ENCODE measurements at regions not wholly inside any gene's neighbourhood (a gene's known extent, or its start where the extent isn't known, plus 50 kb on each side); places are given as distances from the start of the nearest gene placed in this dataset.

- no peak for DNase-seq (ENCODE audit: low read depth)
- TF ChIP-seq, protein P1, sequence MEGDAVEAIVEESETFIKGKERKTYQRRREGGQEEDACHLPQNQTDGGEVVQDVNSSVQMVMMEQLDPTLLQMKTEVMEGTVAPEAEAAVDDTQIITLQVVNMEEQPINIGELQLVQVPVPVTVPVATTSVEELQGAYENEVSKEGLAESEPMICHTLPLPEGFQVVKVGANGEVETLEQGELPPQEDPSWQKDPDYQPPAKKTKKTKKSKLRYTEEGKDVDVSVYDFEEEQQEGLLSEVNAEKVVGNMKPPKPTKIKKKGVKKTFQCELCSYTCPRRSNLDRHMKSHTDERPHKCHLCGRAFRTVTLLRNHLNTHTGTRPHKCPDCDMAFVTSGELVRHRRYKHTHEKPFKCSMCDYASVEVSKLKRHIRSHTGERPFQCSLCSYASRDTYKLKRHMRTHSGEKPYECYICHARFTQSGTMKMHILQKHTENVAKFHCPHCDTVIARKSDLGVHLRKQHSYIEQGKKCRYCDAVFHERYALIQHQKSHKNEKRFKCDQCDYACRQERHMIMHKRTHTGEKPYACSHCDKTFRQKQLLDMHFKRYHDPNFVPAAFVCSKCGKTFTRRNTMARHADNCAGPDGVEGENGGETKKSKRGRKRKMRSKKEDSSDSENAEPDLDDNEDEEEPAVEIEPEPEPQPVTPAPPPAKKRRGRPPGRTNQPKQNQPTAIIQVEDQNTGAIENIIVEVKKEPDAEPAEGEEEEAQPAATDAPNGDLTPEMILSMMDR (IDR thresholded peaks at IDR 0.05; ENCODE audit: low read length, missing control alignments), result no peak
- no peak overlapping the region for H3K4me3 ChIP-seq (replicated peaks; ENCODE audit: low read depth, low read length)
These were observed 460.8 kb upstream of the HS6ST1 start for GRCh38 chr2:128779301-128780095.

DNA sequence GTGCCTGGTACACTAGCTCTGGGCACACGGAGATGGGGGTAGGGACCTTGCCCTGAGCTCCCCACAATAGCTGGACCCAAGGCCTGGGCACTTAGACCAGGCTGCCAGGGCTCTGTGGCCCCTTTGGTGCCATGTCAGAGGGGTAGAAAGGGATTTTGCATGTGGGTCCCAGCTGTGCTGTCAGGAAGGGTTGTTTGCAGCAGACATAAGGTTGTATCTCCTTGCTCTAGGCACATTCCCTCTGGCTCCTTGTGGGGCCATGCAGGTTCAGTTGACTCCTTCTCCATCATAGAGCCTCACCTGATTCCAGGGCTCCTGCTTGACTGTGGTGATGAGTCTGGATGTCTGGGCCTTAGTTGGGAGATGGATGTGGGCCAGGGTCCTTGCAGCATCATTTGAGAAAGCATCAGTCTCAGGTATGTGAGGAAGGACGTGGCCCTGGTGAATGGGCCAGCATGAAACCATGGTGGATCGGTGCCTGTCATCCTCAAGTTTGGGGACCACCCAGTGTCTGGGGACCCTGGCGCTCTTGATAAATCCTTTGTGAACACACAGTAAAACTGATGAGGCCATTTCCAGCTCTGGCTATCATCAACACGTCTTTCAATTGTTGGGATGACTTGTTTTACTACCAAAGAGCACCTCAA, 461.9 kb upstream of the HS6ST1 start:
- no peak for DNase-seq (ENCODE audit: low read depth)
- TF ChIP-seq, protein P1 (IDR thresholded peaks at IDR 0.05; ENCODE audit: low read length, missing control alignments), result no peak
- H3K4me3 ChIP-seq (replicated peaks; ENCODE audit: low read depth, low read length), result no peak overlapping the region

- no peak for DNase-seq (ENCODE audit: low read depth)
- no peak overlapping the region for H3K4me3 ChIP-seq (replicated peaks; ENCODE audit: low read depth, low read length)
- TF ChIP-seq, protein P1 (IDR thresholded peaks at IDR 0.05; ENCODE audit: low read length, missing control alignments), result no peak
These were observed 462.5 kb upstream of the HS6ST1 start for GRCh38 chr2:128781166-128781565.

DNA sequence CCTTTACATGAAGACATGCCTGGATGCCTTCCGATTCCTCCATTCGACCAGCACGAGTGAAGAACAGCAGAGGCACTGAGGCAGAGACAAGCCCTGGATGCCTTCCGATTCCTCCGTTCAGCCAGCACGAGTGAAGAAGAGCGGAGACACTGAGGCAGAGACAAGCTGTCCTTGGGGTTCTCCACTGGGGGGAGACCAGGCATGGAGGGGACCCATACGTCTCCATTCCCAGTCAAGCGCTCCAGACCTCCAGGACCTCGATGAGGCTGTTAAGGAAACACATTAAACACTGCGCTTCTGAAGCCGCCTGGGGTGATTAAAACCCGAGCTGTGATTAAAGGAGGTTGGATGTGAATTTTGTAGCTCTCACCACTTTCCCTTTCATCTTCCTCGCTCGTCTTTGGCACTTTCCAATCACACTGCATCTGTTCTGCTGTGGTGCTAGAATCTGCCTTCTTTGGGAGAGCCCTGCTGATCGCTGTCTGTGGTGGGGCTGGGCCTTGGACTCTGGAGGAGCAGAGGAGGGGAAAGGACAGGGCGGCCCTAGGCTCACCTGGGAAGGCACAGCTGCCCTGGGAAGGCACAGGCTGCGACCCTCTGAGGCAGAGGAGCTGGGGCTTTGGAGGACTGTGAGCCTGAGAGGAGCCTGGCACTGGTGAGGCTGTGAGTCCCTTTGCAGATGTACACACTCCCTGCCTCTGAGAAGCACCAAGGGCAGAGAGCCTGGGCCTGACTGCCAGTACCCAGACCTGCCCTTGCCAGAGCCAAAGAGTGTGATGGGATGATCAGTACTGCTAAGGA, 463.1 kb upstream of the HS6ST1 start:
- no peak overlapping the region for H3K4me3 ChIP-seq (replicated peaks; ENCODE audit: low read depth, low read length)
- TF ChIP-seq, protein P1 (IDR thresholded peaks at IDR 0.05; ENCODE audit: low read length, missing control alignments), result no peak
- no peak for DNase-seq (ENCODE audit: low read depth)

DNA sequence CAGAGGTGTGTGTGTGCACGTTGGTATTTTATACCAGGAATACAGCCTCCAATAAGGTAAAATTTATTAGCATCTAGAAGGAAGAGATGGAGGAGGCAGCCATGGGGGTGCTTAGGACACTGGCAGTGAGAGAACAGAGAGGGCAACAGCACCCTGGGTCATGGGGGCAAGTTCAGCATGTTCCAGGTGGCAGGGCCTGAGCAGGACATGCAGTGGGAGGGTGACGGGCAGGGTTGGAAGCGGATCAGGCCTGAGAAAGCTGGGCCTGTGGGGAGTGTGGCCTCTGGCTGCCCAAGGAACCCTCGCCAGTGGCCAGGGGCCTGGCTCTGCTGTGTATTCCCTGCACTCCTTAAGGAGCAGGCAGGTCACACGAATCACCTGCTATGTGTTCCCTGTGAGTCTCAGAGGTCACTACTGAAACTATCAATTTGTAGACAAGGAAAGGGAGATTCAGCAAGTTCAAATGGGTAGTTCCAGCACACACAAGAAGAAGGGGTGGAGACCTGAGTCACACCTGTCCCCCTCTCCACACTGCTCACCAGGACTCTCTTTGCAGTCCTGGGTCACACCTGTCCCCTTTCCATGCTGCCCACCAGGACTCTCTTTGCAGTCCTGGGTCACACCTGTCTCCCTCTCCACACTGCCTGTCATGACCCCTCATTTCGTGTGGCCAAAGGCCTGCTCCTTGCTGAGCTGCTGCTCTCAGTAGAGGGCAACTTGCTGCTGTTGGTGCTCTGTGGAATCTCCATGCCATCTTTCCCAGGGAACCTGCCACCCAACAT, 463.9 kb upstream of the HS6ST1 start:
- H3K4me3 ChIP-seq (replicated peaks; ENCODE audit: low read depth, low read length), result no peak overlapping the region
- DNase-seq (ENCODE audit: low read depth), result no peak
- TF ChIP-seq, protein P1 (IDR thresholded peaks at IDR 0.05; ENCODE audit: low read length, missing control alignments), result no peak

- TF ChIP-seq, protein P1 (IDR thresholded peaks at IDR 0.05; ENCODE audit: low read length, missing control alignments), result no peak
- DNase-seq (ENCODE audit: low read depth), result no peak
- no peak overlapping the region for H3K4me3 ChIP-seq (replicated peaks; ENCODE audit: low read depth, low read length)
These were observed 464.6 kb upstream of the HS6ST1 start for GRCh38 chr2:128783193-128783671.
